ENCODE measurements at regions not wholly inside any gene's neighbourhood (a gene's known extent, or its start where the extent isn't known, plus 50 kb on each side); places are given as distances from the start of the nearest gene placed in this dataset.

GRCh38 chr15:95639208-95639607 lies 691.3 kb upstream of the NR2F2 start:
- TF ChIP-seq CTCF (IDR thresholded peaks at IDR 0.05; ENCODE audit: borderline replicate concordance, insufficient read depth, low read depth, low read length), result no peak
- H3K4me3 ChIP-seq (ENCODE audit: low read depth, low read length), result no peak overlapping the region

GRCh38 chr15:95644100-95644875 lies 686.2 kb upstream of the NR2F2 start:
- no peak for TF ChIP-seq CTCF (IDR thresholded peaks at IDR 0.05; ENCODE audit: borderline replicate concordance, insufficient read depth, low read depth, low read length)
- no peak overlapping the region for H3K4me3 ChIP-seq (ENCODE audit: low read depth, low read length)

GRCh38 chr15:95645791-95646338 lies 684.6 kb upstream of the NR2F2 start:
- TF ChIP-seq CTCF (IDR thresholded peaks at IDR 0.05; ENCODE audit: borderline replicate concordance, insufficient read depth, low read depth, low read length), result no peak
- no peak overlapping the region for H3K4me3 ChIP-seq (ENCODE audit: low read depth, low read length)

GRCh38 chr15:95646484-95647273 lies 683.8 kb upstream of the NR2F2 start:
- H3K4me3 ChIP-seq (ENCODE audit: low read depth, low read length), result no peak overlapping the region
- TF ChIP-seq CTCF (IDR thresholded peaks at IDR 0.05; ENCODE audit: borderline replicate concordance, insufficient read depth, low read depth, low read length), result no peak

- H3K4me3 ChIP-seq (ENCODE audit: low read depth, low read length), result no peak overlapping the region
- no peak for TF ChIP-seq CTCF (IDR thresholded peaks at IDR 0.05; ENCODE audit: borderline replicate concordance, insufficient read depth, low read depth, low read length)
Observed at GRCh38 chr15:95647531-95648277, 682.8 kb upstream of the NR2F2 start.

- TF ChIP-seq CTCF (IDR thresholded peaks at IDR 0.05; ENCODE audit: borderline replicate concordance, insufficient read depth, low read depth, low read length), result no peak
- no peak overlapping the region for H3K4me3 ChIP-seq (ENCODE audit: low read depth, low read length)
Observed at GRCh38 chr15:95653361-95653805, 677.1 kb upstream of the NR2F2 start.
